ENCODE measurements at regions not wholly inside any gene's neighbourhood (a gene's known extent, or its start where the extent isn't known, plus 50 kb on each side); places are given as distances from the start of the nearest gene placed in this dataset.

- no peak overlapping the region for H3K27ac ChIP-seq
- no peak for TF ChIP-seq CTCF (conservative IDR thresholded peaks at IDR 0.05)
These were observed 660.7 kb upstream of the RAB6C start for GRCh38 chr2:129318581-129319421.

GRCh38 chr2:129319422-129319717 lies 660.1 kb upstream of the RAB6C start:
- TF ChIP-seq CTCF (conservative IDR thresholded peaks at IDR 0.05): no peak
- H3K27ac ChIP-seq: no peak overlapping the region

GRCh38 chr2:129320288-129320687 lies 659.2 kb upstream of the RAB6C start:
- no peak overlapping the region for H3K27ac ChIP-seq
- no peak for TF ChIP-seq CTCF (conservative IDR thresholded peaks at IDR 0.05)

GRCh38 chr2:129324349-129324748 lies 655.1 kb upstream of the RAB6C start:
- TF ChIP-seq CTCF (conservative IDR thresholded peaks at IDR 0.05): no peak
- H3K27ac ChIP-seq: no peak overlapping the region

- no peak overlapping the region for H3K27ac ChIP-seq
- no peak for TF ChIP-seq CTCF (conservative IDR thresholded peaks at IDR 0.05)
These were observed 654.3 kb upstream of the RAB6C start for GRCh38 chr2:129325151-129325550.

- H3K27ac ChIP-seq: no peak overlapping the region
- no peak for TF ChIP-seq CTCF (conservative IDR thresholded peaks at IDR 0.05)
These were observed 649.9 kb upstream of the RAB6C start for GRCh38 chr2:129329574-129329973.

- no peak for TF ChIP-seq CTCF (conservative IDR thresholded peaks at IDR 0.05)
- no peak overlapping the region for H3K27ac ChIP-seq
These were observed 649.0 kb upstream of the RAB6C start for GRCh38 chr2:129330504-129330903.

Measured in VCaP (cell line).